ENCODE measurements at regions not wholly inside any gene's neighbourhood (a gene's known extent, or its start where the extent isn't known, plus 50 kb on each side); places are given as distances from the start of the nearest gene placed in this dataset.

DNA sequence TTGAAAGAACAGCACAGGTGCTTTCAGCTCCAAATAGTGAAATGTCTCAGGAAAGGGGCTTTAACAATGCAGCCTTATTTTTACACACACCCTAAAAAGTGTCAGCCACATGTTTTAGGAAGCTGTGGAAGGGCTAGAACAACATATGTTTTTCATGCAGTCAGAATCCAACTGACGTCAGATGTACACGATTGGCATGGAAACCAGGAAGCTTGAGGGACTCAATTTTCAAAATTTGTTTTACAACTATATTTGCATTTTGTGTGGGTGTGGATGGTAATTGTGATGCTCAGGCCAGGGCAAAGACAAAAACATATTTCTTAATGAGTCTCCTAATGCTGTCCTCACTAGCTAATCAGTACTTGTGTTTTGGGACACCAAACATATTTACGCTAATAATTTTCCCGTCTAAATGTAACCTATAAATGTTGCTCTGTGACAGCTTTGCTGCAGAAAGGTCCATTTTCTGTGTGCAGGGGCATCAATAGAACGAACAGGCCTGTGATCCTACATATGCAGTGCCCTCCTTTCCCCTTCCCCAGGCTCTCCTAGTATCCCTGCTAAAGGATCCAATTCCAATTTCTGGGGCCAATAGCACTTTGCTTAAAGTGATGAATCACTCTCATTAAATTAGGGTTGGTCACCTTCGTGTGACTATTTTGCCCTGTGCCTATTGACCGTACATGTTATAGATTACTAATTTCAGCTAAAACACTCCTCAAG lies 434.0 kb upstream of the CDH5 start:
- H3K4me1 ChIP-seq: no peaks in the 10 kb centered on the region
- H3K27ac ChIP-seq: no peak overlapping the region
- no peak for DNase-seq
- H3K36me3 ChIP-seq: no peaks in the 10 kb centered on the region
- H3K9me3 ChIP-seq: no peaks in the 10 kb centered on the region
- TF ChIP-seq, protein P1, sequence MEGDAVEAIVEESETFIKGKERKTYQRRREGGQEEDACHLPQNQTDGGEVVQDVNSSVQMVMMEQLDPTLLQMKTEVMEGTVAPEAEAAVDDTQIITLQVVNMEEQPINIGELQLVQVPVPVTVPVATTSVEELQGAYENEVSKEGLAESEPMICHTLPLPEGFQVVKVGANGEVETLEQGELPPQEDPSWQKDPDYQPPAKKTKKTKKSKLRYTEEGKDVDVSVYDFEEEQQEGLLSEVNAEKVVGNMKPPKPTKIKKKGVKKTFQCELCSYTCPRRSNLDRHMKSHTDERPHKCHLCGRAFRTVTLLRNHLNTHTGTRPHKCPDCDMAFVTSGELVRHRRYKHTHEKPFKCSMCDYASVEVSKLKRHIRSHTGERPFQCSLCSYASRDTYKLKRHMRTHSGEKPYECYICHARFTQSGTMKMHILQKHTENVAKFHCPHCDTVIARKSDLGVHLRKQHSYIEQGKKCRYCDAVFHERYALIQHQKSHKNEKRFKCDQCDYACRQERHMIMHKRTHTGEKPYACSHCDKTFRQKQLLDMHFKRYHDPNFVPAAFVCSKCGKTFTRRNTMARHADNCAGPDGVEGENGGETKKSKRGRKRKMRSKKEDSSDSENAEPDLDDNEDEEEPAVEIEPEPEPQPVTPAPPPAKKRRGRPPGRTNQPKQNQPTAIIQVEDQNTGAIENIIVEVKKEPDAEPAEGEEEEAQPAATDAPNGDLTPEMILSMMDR (IDR thresholded peaks at IDR 0.05): no peak
- TF ChIP-seq POLR2A (IDR thresholded peaks at IDR 0.05): no peak
- no peaks in the 10 kb centered on the region for H3K27me3 ChIP-seq
- H3K4me3 ChIP-seq: no peak overlapping the region

- Histone ChIP-seq H3K27me3 (no peaks in the 10 kb centered on the region), H3K36me3 (no peaks in the 10 kb centered on the region), H3K4me3 (no peak overlapping the region), H3K4me1 (no peaks in the 10 kb centered on the region), H3K9me3 (no peaks in the 10 kb centered on the region), H3K27ac (no peak overlapping the region)
- no peak for TF ChIP-seq POLR2A (IDR thresholded peaks at IDR 0.05)
- TF ChIP-seq, protein P1 (IDR thresholded peaks at IDR 0.05): no peak
- DNase-seq: no peak
Observed at GRCh38 chr16:65922923-65923322, 443.6 kb upstream of the CDH5 start.

- no peak for TF ChIP-seq POLR2A (IDR thresholded peaks at IDR 0.05)
- TF ChIP-seq, protein P1 (IDR thresholded peaks at IDR 0.05): no peak
- no peaks in the 10 kb centered on the region for H3K4me1 ChIP-seq
- no peak for DNase-seq
Observed at GRCh38 chr16:65919986-65920376, 446.5 kb upstream of the CDH5 start.

DNA sequence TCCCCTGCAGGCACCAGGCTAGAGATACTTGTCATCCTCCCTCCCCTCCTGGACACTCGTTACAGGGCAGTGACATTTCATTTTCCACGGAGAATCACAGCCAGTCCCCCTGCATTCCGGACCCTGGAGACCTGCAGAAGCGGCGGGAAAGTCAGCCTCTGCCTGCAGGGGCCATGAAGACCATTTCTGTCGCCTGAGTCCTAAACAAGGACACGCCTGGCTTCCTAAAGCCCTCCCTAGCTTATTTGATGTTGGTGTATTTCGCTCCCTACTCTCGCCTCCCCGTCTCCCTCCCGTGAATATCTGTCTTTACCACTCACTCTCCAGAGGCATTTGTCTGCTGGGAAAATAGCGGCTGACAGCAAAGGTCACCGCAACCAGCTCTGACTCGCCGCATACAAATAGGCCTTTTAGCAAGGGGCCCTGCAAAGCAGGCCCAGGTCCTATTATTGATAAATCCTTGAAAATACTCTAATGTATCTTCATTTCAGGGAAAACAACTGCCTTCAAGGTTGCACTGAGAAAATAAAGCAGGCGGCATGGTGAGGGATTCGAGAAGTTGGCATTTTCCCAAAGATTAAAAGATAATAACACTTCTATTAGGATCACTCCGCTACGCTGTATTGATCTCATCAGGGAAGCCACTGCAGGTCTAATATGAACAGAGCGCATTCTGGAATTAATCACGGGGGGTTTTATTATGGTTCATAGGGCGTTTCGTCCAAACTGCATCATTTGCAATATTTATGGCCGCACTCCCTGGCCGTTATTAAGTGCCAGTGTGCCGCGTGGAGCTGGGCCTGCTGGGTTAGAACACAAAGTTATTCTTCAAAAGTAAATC lies 447.1 kb upstream of the CDH5 start:
- H3K27me3 ChIP-seq: no peaks in the 10 kb centered on the region
- H3K9me3 ChIP-seq: no peaks in the 10 kb centered on the region
- TF ChIP-seq POLR2A (IDR thresholded peaks at IDR 0.05): no peak
- TF ChIP-seq, protein P1 (IDR thresholded peaks at IDR 0.05): no peak
- no peak overlapping the region for H3K27ac ChIP-seq
- no peaks in the 10 kb centered on the region for H3K4me1 ChIP-seq
- no peak overlapping the region for H3K4me3 ChIP-seq
- H3K36me3 ChIP-seq: no peaks in the 10 kb centered on the region
- DNase-seq: no peak

More at GRCh38 chr16:65919986-65920376, 446.5 kb upstream of the CDH5 start:
- no peaks in the 10 kb centered on the region for H3K27me3 ChIP-seq
- no peak overlapping the region for H3K4me3 ChIP-seq
- no peaks in the 10 kb centered on the region for H3K9me3 ChIP-seq
- H3K36me3 ChIP-seq: no peaks in the 10 kb centered on the region
- H3K27ac ChIP-seq: no peak overlapping the region

- Histone ChIP-seq H3K9me3 (no peaks in the 10 kb centered on the region), H3K4me3 (no peak overlapping the region), H3K27me3 (no peaks in the 10 kb centered on the region), H3K27ac (no peak overlapping the region), H3K36me3 (no peaks in the 10 kb centered on the region), H3K4me1 (no peaks in the 10 kb centered on the region)
- no peak for DNase-seq
- TF ChIP-seq, protein P1 (IDR thresholded peaks at IDR 0.05): no peak
- TF ChIP-seq POLR2A (IDR thresholded peaks at IDR 0.05): no peak
Observed at GRCh38 chr16:65917466-65917865, 449.0 kb upstream of the CDH5 start.

All from Peyer's patch (tissue), 4 donors.